ENCODE measurements at regions not wholly inside any gene's neighbourhood (a gene's known extent, or its start where the extent isn't known, plus 50 kb on each side); places are given as distances from the start of the nearest gene placed in this dataset.

DNA sequence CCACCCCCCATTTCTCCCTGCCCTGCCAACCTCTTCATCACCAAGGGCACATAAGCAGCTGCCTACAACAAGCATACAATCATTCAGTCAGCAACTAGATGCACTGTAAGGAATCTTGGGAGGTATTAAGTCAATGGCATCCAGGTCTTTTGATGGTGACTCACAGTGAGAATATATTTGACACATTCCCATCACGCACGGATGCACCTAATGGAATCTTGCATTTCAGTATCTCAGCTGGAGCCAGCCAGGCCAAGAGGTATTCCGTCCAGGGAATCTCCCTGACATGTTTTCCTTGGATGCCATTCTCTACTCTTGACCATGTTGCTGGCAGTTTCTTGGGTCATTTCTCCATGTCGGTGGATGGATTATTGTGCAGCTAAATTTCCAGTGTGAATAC, 73.9 kb upstream of the CAPRIN2 start:
- H3K56ac ChIP-seq (ENCODE audit: insufficient read length, low read depth, low read length): no peak overlapping the region
- H3K27ac ChIP-seq (ENCODE audit: insufficient read length, low read depth, low read length): no peak overlapping the region
- H3K79me2 ChIP-seq (ENCODE audit: insufficient read depth, low read length): no peaks in the 10 kb centered on the region
- H4K20me1 ChIP-seq (ENCODE audit: control insufficient read depth, insufficient read depth, insufficient read length): no peaks in the 10 kb centered on the region
- H3K9ac ChIP-seq (ENCODE audit: extremely low read depth, insufficient read length, low read length): no peak overlapping the region
- no peaks in the 10 kb centered on the region for H3K4me1 ChIP-seq (ENCODE audit: insufficient read depth, low read length)
- Mint-ChIP-seq H3K4me3 (no peak overlapping the region), H3K4me1 (peaks cover 0 to 7% of the 10 kb centered on the region in 2 experiments), H3K27me3 (ENCODE audit: low read depth) (peaks cover 41% of the 10 kb centered on the region), H3K27ac (0 out of 7 replicates have a peak overlapping the region, but pooled peaks of 1 of the 3 experiments have one; percentile 9), H3K36me3 (ENCODE audit: insufficient read depth in 1 of 3, low read depth in 3 of 3) (peaks cover 0 to 4% (median 4%) of the 10 kb centered on the region in 3 experiments; a peak in 3 of 7 replicates), H3K9me3 (peaks cover 0 to 9% of the 10 kb centered on the region in 2 experiments; a peak in 4 of 5 replicates)
- H2AFZ ChIP-seq (ENCODE audit: low read length): no peak overlapping the region
- DNase-seq: peak; percentile 12
- H3K79me1 ChIP-seq (ENCODE audit: insufficient read depth, low read depth, low read length, poor library complexity, severe bottlenecking): no peaks in the 10 kb centered on the region
- H2BK5ac ChIP-seq (ENCODE audit: insufficient read length, low read length): no peak overlapping the region
- H3K9me3 ChIP-seq (ENCODE audit: control insufficient read depth, low read depth, low read length): no peaks in the 10 kb centered on the region
- no peak overlapping the region for H3K18ac ChIP-seq (ENCODE audit: insufficient read length, low read depth, low read length)
- no peak overlapping the region for H3K14ac ChIP-seq (ENCODE audit: insufficient read depth, low read length)
- WGBS (ENCODE audit: extremely low coverage, insufficient read length, low lambda C conversion rate): no CpG with 5 or more reads among the region's 4 CpGs
- no peaks in the 10 kb centered on the region; the same call in 1 of the 2 replicates for H3K27me3 ChIP-seq (ENCODE audit: insufficient read depth, low read length)
- H2BK20ac ChIP-seq (ENCODE audit: low read depth, low read length, poor library complexity, severe bottlenecking): no peak overlapping the region
- no peak overlapping the region for H3T11ph ChIP-seq (ENCODE audit: low read length)
- H3K4ac ChIP-seq (ENCODE audit: low read depth, low read length): no peak overlapping the region
- H2BK12ac ChIP-seq (ENCODE audit: insufficient read length, low read depth, low read length): no peak overlapping the region
- no peak overlapping the region for H2AK5ac ChIP-seq (ENCODE audit: insufficient read length, low read length)
- TF ChIP-seq, protein P1, sequence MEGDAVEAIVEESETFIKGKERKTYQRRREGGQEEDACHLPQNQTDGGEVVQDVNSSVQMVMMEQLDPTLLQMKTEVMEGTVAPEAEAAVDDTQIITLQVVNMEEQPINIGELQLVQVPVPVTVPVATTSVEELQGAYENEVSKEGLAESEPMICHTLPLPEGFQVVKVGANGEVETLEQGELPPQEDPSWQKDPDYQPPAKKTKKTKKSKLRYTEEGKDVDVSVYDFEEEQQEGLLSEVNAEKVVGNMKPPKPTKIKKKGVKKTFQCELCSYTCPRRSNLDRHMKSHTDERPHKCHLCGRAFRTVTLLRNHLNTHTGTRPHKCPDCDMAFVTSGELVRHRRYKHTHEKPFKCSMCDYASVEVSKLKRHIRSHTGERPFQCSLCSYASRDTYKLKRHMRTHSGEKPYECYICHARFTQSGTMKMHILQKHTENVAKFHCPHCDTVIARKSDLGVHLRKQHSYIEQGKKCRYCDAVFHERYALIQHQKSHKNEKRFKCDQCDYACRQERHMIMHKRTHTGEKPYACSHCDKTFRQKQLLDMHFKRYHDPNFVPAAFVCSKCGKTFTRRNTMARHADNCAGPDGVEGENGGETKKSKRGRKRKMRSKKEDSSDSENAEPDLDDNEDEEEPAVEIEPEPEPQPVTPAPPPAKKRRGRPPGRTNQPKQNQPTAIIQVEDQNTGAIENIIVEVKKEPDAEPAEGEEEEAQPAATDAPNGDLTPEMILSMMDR (conservative IDR thresholded peaks at IDR 0.05): no peak
- no peak overlapping the region for H4K91ac ChIP-seq (ENCODE audit: insufficient read length, low read depth, low read length)
- no peak overlapping the region for H2BK120ac ChIP-seq (ENCODE audit: low read depth, low read length, poor library complexity, severe bottlenecking)
- no peak overlapping the region for H4K8ac ChIP-seq (replicated peaks; ENCODE audit: insufficient read length, low read depth, low read length)
- H4K5ac ChIP-seq (ENCODE audit: insufficient read length, low read depth, low read length): no peak overlapping the region
- H2BK15ac ChIP-seq (ENCODE audit: low read depth, low read length): no peak overlapping the region
- H3K4me2 ChIP-seq (ENCODE audit: insufficient read depth, insufficient read length, low read length): no peak overlapping the region
- H3K23me2 ChIP-seq (ENCODE audit: insufficient read length, low read depth, low read length, poor library complexity, severe bottlenecking): no peaks in the 10 kb centered on the region
- H3K23ac ChIP-seq (ENCODE audit: insufficient read length, low read depth, low read length): no peak overlapping the region
